Ascending aorta (tissue), 2 donors: ENCODE measurements at regions not wholly inside any gene's neighbourhood (a gene's known extent, or its start where the extent isn't known, plus 50 kb on each side); places are given as distances from the start of the nearest gene placed in this dataset.

Experiments used
- DNase-seq, 2 donors: peaks; one replicate each; pipeline ENCODE4 v3.0.0-alpha.2; 2019; ENCODE audit warnings: low spot score in 2 of 2
- H3K27ac ChIP-seq, 2 donors: fragments of 200-600 bp; sonication (generic); one replicate each; pipeline ENCODE4 v1.5.1; 2016 to 2017; ENCODE audit warnings: mild to moderate bottlenecking in 1 of 2
- H3K27me3 ChIP-seq: fragments of 200-600 bp; sonication (generic); one replicate; pipeline ENCODE4 v1.5.1; 2017
- H3K36me3 ChIP-seq, 2 donors: fragments of 200-600 bp; sonication (generic); one replicate each; pipeline ENCODE4 v1.5.1; 2016
- H3K4me1 ChIP-seq, 2 donors: fragments of 200-600 bp; sonication (generic); one replicate each; pipeline ENCODE4 v1.5.1; 2016 to 2017; ENCODE audit warnings: mild to moderate bottlenecking in 1 of 2
- H3K4me3 ChIP-seq, 2 donors: fragments of 200-600 bp; sonication (generic); one replicate each; pipeline ENCODE4 v1.5.1; 2016 to 2017; ENCODE audit warnings: mild to moderate bottlenecking in 1 of 2
- H3K9me3 ChIP-seq, 2 donors: fragments of 200-600 bp; sonication (generic); one replicate each; pipeline ENCODE4 v1.5.1; 2016
- intact Hi-C: fragments of 100-400 bp; cut with DNase I; formaldehyde crosslinking; loops from one replicate; pipeline ENCODE4 v1.15.1; 2023
- TF ChIP-seq, protein P1 (sequence below), 3 experiments: fragments of 200-600 bp in 2 of 3; fragments of 450-650 bp in 1 of 3; sonication (generic) in 2 of 3; IDR thresholded peaks; one replicate each; pipeline ENCODE4 v1.5.1; 2016 to 2019; ENCODE audit warnings: antibody characterized with exemption in 3 of 3, mild to moderate bottlenecking in 1 of 3, moderate library complexity in 1 of 3

DNA sequence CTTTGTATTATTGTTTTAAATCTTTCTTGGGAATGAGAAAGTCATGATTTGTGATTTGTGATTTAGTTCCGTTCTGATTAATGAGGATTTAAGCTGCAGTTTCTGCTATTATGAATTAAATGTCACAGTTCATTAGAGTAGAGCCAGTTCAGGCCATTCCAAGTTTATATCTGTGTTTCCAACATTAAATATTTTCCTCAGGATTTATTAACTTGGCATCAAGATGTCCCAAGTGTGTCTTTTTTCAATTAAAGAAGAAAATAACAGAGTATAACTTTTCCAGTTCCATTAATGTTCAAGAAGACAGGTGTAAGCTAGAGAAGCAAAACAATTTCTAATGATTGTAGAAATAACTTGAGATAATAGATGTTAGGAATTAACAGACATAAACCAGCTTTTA lies 1183.2 kb upstream of the CELF2 start:
- DNase-seq, result no peak
- H3K36me3 ChIP-seq, result no peaks in the 10 kb centered on the region
- no peak overlapping the region for H3K4me3 ChIP-seq
- TF ChIP-seq, protein P1, sequence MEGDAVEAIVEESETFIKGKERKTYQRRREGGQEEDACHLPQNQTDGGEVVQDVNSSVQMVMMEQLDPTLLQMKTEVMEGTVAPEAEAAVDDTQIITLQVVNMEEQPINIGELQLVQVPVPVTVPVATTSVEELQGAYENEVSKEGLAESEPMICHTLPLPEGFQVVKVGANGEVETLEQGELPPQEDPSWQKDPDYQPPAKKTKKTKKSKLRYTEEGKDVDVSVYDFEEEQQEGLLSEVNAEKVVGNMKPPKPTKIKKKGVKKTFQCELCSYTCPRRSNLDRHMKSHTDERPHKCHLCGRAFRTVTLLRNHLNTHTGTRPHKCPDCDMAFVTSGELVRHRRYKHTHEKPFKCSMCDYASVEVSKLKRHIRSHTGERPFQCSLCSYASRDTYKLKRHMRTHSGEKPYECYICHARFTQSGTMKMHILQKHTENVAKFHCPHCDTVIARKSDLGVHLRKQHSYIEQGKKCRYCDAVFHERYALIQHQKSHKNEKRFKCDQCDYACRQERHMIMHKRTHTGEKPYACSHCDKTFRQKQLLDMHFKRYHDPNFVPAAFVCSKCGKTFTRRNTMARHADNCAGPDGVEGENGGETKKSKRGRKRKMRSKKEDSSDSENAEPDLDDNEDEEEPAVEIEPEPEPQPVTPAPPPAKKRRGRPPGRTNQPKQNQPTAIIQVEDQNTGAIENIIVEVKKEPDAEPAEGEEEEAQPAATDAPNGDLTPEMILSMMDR (IDR thresholded peaks at IDR 0.05), result no peak
- H3K27me3 ChIP-seq, result no peaks in the 10 kb centered on the region
- H3K4me1 ChIP-seq, result no peaks in the 10 kb centered on the region
- H3K9me3 ChIP-seq, result no peaks in the 10 kb centered on the region
- no peak overlapping the region for H3K27ac ChIP-seq
- intact Hi-C loops, result no loop called here

DNA sequence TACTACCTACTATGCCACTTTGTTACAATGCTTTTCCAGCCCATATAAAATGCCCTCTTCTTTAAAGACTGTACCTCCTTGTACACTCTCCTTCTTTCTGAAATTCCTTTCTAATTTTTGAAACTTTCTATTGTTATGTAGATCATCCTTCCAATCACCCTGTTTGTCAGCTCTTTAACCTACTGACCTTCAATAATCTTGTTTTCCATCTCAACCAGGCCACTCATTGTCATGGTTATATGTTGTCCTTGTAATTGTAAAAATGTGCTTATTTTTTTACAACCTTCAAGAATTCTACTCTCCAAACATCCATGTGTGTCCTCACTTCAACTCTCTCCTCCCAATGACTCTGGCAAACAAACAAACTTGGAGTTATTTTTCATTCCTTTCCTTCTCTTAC lies 1172.6 kb upstream of the CELF2 start:
- Histone ChIP-seq H3K27ac (no peak overlapping the region), H3K4me3 (no peak overlapping the region), H3K36me3 (no peaks in the 10 kb centered on the region), H3K4me1 (no peaks in the 10 kb centered on the region), H3K27me3 (no peaks in the 10 kb centered on the region), H3K9me3 (no peaks in the 10 kb centered on the region)
- no peak for DNase-seq
- TF ChIP-seq, protein P1 (IDR thresholded peaks at IDR 0.05), result no peak
- intact Hi-C loops, result no loop called here

DNA sequence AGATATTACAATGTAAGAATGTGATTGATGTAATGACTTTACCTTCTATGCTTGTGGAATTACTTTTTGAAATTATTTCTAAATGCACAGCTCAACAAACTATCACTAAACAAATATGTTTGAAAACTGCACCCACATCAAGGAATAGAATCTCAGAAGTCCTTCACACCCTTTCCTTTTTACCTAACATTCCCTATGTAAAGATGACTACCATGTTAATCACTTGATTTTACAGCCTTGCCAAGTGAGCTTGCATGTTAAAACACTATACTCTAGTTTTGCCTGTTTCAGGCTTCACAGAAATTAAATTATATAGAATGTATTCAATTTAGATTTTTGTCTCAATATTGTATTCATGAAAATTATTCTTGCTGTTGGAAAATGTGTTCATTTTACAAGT lies 1169.4 kb upstream of the CELF2 start:
- no peak overlapping the region for H3K4me3 ChIP-seq
- DNase-seq, result no peak
- peaks cover 0 to 5% of the 10 kb centered on the region in 2 donors for H3K9me3 ChIP-seq
- no peaks in the 10 kb centered on the region for H3K4me1 ChIP-seq
- intact Hi-C loops, result no loop called here
- H3K27ac ChIP-seq, result no peak overlapping the region
- no peaks in the 10 kb centered on the region for H3K36me3 ChIP-seq
- no peaks in the 10 kb centered on the region for H3K27me3 ChIP-seq
- TF ChIP-seq, protein P1 (IDR thresholded peaks at IDR 0.05), result no peak

DNA sequence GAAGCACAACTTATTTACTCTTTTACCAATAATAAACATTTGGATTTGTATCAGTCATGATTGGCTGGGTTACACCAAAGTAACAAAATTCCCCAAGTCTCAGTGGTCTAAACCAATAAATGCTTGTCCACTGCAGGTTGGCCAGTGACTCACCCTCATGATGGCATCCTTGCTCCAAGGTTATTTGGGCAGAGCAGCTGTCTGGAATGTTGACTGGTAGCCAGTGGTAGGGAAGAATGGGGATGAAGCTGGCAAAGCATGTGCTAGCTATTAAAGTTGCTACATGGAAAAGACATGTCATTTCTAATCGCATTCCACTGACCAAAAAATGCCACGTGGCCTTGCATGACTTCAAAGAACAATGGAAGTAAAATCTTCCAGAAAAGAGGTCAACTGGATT lies 1168.7 kb upstream of the CELF2 start:
- no peaks in the 10 kb centered on the region for H3K27me3 ChIP-seq
- H3K36me3 ChIP-seq, result no peaks in the 10 kb centered on the region
- TF ChIP-seq, protein P1 (IDR thresholded peaks at IDR 0.05), result no peak
- no peak for DNase-seq
- H3K4me3 ChIP-seq, result no peak overlapping the region
- no peaks in the 10 kb centered on the region for H3K4me1 ChIP-seq
- H3K27ac ChIP-seq, result no peak overlapping the region
- H3K9me3 ChIP-seq, result peaks cover 0 to 5% of the 10 kb centered on the region in 2 donors
- intact Hi-C loops, result no loop called here

DNA sequence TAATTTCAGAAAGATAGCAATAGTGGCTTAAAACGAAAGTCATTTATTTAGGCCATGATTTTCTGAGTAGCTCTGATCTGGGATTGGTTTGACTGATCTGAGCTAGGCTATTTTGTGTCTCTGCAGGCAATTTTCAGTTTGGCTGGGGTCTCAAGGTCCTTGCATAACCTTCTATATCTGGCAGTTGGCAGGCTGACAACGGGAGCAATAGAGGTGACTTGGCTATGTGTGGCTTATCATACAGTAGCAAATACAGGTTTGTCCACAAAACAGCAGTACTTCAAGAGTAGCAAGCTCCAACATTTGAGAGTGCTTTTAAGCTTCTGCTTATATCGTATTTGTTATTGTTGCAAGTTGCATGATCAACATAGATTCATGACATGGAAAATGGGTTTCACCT lies 1167.3 kb upstream of the CELF2 start:
- TF ChIP-seq, protein P1 (IDR thresholded peaks at IDR 0.05), result no peak

DNA sequence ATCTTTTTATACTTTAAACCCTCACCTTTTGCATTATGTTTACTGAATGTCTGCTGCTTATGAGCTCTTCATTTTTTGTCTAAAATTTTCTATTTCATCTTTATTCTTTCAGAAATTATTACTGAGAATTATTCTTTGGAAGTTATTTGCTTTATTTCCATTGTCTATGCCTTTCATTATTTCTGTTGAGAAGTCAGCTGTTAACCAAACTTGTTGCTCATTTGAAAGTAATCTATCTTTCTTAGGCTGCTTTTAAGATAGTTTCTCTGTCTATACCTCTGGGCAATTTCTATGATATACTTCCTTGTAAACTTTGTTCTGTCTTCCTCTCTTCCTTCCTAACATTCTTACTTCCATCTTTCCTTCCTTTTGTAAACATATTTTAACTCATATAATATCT lies 1165.9 kb upstream of the CELF2 start:
- H3K4me1 ChIP-seq, result no peaks in the 10 kb centered on the region
- no peak for DNase-seq
- intact Hi-C loops, result no loop called here
- H3K36me3 ChIP-seq, result no peaks in the 10 kb centered on the region
- no peak overlapping the region for H3K4me3 ChIP-seq
- H3K27ac ChIP-seq, result no peak overlapping the region
- H3K27me3 ChIP-seq, result no peaks in the 10 kb centered on the region
- peaks cover 0 to 5% of the 10 kb centered on the region in 2 donors for H3K9me3 ChIP-seq
- TF ChIP-seq, protein P1 (IDR thresholded peaks at IDR 0.05), result no peak

More for the DNA sequence above, 1167.3 kb upstream of the CELF2 start:
- Histone ChIP-seq H3K9me3 (peaks cover 0 to 5% of the 10 kb centered on the region in 2 donors), H3K4me3 (no peak overlapping the region), H3K27me3 (no peaks in the 10 kb centered on the region), H3K36me3 (no peaks in the 10 kb centered on the region), H3K4me1 (no peaks in the 10 kb centered on the region), H3K27ac (no peak overlapping the region)
- DNase-seq, result no peak
- intact Hi-C loops, result no loop called here
